ENCODE measurements at regions not wholly inside any gene's neighbourhood (a gene's known extent, or its start where the extent isn't known, plus 50 kb on each side); places are given as distances from the start of the nearest gene placed in this dataset.
"Not testable (repeated sequence)": the region's sequence is repeated elsewhere in the genome, so short reads cannot be mapped to it uniquely, and the experiment has no call there.

DNA sequence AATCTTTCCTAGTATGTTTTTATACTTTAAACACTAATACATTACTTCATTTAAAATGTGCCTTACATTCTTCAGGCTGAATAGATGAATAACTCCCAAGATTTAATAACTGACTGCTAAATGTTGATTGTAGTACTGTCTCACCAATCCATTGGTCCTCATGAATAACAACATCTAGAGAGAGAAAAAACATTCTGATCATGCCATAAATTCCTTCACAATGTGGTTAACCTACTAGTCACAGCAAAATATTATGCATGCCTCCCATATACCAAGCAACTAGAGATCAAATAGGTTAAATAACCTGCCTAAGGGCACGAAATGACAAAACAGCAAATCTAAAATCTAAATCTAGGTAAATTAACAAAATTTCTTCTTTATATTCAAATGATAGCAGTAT is 66.2 kb downstream of the SYT15 start:
- POLR2A ChIA-PET; CTCF ChIA-PET; DNase-seq (ENCODE audit: extremely low spot score): not testable (repeated sequence)

DNA sequence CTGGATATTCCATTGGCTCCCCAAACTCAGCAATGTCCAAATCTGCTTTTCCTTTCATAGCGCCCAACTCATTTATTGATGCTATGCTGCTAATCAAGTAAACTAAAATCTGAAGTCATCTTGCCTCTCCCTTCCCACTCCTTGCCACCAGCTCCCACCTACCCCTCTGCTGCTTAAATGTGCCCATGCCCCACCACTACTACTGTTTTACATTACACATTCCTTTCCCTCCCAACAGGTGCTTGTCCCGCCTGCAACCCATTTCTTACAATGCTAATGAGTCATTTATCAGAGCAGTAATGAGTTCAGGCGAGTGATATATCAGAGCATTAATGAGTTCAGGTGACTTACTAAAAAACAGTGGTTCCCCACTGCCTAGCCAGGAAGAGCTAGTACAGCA is 67.2 kb downstream of the SYT15 start:
- POLR2A ChIA-PET; DNase-seq (ENCODE audit: extremely low spot score); CTCF ChIA-PET: not testable (repeated sequence)

GRCh38 chr10:46650967-46651366 is 72.0 kb downstream of the SYT15 start:
- POLR2A ChIA-PET; CTCF ChIA-PET; DNase-seq (ENCODE audit: extremely low spot score): not testable (repeated sequence)

GRCh38 chr10:46657437-46657836 is 78.5 kb downstream of the SYT15 start:
- POLR2A ChIA-PET; CTCF ChIA-PET; DNase-seq (ENCODE audit: extremely low spot score): not testable (repeated sequence)

- CTCF ChIA-PET; DNase-seq (ENCODE audit: extremely low spot score); POLR2A ChIA-PET: not testable (repeated sequence)
Measured at GRCh38 chr10:46660027-46660834, 81.3 kb downstream of the SYT15 start.

DNA sequence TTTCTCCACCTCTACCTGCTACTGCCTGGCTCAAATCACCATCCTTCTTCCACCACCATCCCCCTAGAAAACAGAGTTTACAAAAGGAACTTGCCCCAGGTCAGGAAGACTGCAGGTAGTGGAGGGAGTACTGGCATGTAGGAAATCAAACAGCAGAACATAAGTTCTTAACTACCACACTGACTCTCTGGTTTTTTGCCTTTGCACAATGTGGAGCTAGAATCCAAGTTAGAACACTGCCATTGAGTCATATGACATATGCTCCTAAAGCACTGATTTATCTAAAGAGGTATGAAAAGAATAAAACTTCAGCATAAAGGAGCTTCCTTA is 81.9 kb downstream of the SYT15 start:
- POLR2A ChIA-PET; CTCF ChIA-PET; DNase-seq (ENCODE audit: extremely low spot score): not testable (repeated sequence)

- DNase-seq (ENCODE audit: extremely low spot score); CTCF ChIA-PET; POLR2A ChIA-PET: not testable (repeated sequence)
Measured at GRCh38 chr10:46665536-46665935, 86.6 kb downstream of the SYT15 start.

GRCh38 chr10:46668357-46668997 is 89.5 kb downstream of the SYT15 start:
- DNase-seq (ENCODE audit: extremely low spot score); CTCF ChIA-PET; POLR2A ChIA-PET: not testable (repeated sequence)

DNA sequence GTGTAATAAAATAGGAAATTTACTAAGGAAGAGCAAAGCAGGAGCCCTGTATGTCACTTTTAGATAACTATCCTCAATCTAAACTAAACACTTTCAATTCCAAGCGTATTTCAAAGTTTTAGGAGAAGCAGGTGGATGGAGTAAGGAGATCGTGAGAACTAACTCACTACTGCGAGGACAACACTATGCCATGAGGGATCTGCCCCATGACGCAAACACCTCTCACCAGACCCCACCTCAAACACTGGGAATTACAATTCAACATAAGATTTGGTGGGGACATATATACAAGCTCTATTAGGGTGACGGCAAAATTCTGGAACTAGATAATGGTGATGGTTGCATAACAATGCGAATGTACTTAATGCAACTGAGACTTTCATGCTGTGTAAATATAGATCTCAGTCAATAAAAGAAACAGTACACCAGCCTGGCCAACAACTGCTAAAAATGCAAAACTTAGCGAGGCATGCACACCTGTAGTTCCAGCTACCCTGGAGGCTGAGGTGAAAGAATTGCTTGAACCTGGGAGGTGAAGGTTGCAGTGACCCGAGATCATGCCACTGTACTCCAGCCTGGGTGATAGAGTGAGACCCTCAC is 99.0 kb downstream of the SYT15 start:
- CTCF ChIA-PET; POLR2A ChIA-PET; DNase-seq (ENCODE audit: extremely low spot score): not testable (repeated sequence)

DNA sequence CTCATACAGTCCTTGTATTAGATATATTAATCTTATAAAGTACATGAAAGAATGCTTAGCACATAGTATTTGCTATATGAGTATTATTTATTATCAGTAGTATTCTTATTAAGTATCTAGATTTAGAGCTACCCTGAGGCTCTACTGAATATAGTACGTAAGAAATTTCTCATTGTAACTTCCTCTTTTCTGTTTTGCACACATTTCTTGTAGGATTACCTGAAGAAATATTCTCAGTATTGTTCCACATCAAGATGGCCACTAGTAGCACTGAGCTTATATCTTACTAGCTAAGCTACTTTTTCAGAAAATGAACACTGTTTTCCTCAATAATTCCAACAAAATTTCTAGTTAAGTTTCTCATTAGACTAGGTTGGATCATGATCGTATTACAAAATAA is 112.5 kb downstream of the SYT15 start:
- POLR2A ChIA-PET; CTCF ChIA-PET; DNase-seq (ENCODE audit: extremely low spot score): not testable (repeated sequence)

GRCh38 chr10:46693218-46693617 is 114.3 kb downstream of the SYT15 start:
- POLR2A ChIA-PET; CTCF ChIA-PET; DNase-seq (ENCODE audit: extremely low spot score): not testable (repeated sequence)

DNA sequence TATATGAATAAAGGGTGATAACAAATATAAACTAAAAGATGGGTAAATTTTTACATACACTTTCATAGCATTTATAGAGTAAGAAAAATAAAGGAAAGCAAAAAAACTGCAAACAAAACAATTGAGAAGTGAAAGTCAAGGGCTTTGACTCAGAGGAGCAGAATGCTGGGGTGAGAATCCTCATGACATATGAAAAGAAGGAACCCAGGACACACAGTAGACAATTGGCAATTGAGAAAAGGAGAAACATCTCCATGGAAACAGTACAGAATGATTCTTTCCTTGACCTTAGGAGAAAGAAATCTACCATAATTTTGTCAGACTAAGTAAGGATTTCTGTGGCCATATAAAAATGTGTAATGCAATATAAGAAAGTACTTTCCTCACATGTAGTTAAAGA is 138.3 kb downstream of the SYT15 start:
- POLR2A ChIA-PET; CTCF ChIA-PET; DNase-seq (ENCODE audit: extremely low spot score): not testable (repeated sequence)

DNA sequence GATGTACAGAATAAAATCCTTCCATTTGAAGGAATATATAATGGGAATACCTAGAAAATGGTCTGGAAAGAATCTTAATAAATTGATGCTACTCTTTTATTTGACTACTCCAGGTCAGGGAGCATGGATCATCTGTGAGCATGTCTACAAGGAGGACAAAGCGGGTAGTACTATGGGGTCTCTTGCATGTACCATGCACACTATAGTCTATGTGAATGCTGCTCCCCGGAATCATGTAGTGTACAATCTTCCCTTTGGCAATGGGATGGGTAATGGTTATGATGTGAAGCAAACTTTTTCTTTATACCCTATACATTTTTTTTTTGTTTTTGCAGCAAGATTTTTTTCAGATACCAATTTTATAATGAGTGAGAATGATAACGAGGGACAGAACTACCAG is 139.1 kb downstream of the SYT15 start:
- POLR2A ChIA-PET; DNase-seq (ENCODE audit: extremely low spot score); CTCF ChIA-PET: not testable (repeated sequence)

DNA sequence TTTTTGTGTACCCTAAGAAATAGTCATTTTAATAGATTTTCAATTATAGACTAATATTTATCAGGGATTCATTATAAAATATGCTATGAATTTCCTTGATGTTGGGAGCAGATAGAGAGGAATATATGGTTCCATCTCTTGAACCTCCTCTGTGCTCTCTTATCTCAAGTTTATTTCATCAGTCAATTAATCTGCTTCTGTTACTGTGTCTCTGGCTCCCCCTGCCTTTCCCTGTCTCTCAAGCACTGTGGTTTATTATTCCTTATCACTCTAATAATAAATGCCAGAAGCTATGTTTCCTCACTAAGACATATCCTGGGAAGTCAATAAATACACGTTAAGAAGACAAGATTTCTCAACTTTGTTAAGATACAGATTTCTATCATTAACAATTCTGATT is 141.5 kb downstream of the SYT15 start:
- POLR2A ChIA-PET; CTCF ChIA-PET; DNase-seq (ENCODE audit: extremely low spot score): not testable (repeated sequence)

DNA sequence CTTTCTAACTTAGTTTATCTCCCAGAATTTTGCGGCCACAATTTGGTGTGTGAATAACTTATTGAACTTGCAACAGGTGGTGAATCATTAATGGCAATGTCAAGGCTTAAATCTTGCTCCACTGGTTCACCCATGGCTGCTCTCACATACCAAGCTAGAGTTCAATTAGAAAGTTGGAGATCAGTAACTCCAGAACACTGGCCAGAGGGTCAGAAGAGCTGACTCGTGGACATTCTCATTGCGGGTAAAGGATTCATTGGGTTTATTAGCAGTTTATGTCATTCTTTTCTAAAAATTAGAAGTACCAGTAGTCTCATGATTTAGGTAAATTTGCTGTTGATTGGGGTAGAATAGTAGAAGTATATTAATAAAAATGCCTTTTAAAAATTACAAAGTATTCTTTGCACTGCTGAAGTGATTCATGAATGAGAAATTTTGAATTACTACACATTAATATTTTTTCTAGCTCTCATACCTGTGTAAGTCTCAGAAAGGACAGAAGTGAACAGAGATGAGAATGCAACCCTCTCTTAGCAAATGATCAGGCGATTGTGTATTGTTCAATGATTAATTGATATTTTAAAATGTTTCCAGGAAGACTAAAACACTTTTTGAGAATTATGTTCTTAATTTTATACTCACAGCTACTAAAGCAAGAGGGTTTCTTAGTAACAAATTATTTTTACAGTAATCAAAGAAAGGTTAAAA is 142.0 kb downstream of the SYT15 start:
- POLR2A ChIA-PET; DNase-seq (ENCODE audit: extremely low spot score); CTCF ChIA-PET: not testable (repeated sequence)

- DNase-seq (ENCODE audit: extremely low spot score); CTCF ChIA-PET; POLR2A ChIA-PET: not testable (repeated sequence)
Measured at GRCh38 chr10:46724258-46724657, 145.3 kb downstream of the SYT15 start.

DNA sequence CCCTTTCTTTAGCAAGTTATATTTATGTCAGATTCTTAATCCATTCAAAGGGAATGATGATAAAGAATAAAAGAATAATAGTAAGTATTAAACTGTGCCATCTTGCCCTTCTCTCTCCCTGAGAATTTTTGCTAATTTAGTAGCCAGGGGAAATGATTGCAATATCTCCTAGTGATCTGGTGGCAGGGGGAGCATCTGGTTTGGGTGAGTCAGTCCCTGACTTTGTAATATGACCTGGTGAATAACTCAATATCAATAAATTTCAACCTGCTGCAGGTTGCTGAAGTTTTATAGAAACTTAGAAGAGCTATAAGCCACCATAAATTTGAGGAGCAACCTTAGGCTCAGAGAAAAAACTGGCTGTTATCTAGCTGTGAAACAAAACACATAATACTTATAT is 149.4 kb downstream of the SYT15 start:
- DNase-seq (ENCODE audit: extremely low spot score); CTCF ChIA-PET; POLR2A ChIA-PET: not testable (repeated sequence)

DNA sequence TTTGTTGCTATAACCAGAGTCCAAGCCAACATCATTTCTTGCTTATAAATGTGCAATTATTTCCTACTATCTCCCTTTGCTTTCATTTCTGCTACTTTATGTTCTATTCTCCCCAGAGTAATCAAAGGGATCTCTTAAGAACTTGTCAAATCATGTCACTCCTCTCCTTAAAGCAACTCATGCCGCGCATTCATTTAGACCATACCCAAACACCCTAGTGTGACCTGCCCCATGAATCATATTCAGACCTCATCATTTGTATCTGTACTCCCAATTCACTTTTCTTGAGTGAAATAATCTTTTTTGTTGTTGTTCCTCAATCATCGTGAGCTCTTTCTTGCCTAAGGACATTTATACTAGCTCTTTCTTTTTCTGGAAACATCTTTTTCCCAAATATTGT is 151.8 kb downstream of the SYT15 start:
- CTCF ChIA-PET; POLR2A ChIA-PET; DNase-seq (ENCODE audit: extremely low spot score): not testable (repeated sequence)

DNA sequence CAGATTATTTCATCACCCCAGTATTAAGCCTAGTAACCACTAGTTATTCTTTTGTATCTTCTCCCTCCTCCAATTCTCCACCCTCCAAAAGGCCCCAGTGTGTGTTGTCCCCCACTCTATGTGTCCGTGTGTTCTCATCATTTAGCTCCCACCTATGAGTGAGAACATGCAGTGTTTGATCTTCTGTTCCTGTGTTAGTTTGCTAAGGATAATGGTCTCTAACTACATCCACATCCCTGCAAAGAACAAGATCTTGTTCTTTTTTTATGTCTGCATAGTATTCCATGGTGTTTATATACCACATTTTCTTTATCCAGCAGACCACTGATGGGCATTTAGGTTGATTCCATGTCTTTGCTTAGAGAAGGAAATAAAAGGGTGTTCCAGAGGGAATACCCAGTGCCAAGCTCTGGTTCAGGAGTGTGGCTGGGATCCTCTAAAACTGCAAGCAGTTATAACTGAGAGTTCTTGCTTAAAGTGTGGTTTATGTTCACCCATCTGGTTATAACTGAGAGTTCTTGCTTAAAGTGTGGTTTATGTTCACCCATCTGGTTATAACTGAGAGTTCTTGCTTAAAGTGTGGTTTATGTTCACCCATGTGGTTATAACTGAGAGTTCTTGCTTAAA is 154.8 kb downstream of the SYT15 start:
- CTCF ChIA-PET; DNase-seq (ENCODE audit: extremely low spot score); POLR2A ChIA-PET: not testable (repeated sequence)
